Stimulated activated CD4-positive, alpha-beta T cell treated with anti-CD3 and anti-CD28 coated beads, Interleukin-12 subunit alpha, Interleukin-12 subunit beta, amount 100 ng/mL, for 24 hours (primary cell): ENCODE measurements at regions not wholly inside any gene's neighbourhood (a gene's known extent, or its start where the extent isn't known, plus 50 kb on each side); places are given as distances from the start of the nearest gene placed in this dataset.
"Not testable (repeated sequence)": the region's sequence is repeated elsewhere in the genome, so short reads cannot be mapped to it uniquely, and the experiment has no call there.

Experiments
- DNase-seq, 2 experiments: peaks; one replicate each; pipeline ENCODE4 v3.0.0-alpha.2; 2020; ENCODE audit warnings: low read depth in 2 of 2

DNA sequence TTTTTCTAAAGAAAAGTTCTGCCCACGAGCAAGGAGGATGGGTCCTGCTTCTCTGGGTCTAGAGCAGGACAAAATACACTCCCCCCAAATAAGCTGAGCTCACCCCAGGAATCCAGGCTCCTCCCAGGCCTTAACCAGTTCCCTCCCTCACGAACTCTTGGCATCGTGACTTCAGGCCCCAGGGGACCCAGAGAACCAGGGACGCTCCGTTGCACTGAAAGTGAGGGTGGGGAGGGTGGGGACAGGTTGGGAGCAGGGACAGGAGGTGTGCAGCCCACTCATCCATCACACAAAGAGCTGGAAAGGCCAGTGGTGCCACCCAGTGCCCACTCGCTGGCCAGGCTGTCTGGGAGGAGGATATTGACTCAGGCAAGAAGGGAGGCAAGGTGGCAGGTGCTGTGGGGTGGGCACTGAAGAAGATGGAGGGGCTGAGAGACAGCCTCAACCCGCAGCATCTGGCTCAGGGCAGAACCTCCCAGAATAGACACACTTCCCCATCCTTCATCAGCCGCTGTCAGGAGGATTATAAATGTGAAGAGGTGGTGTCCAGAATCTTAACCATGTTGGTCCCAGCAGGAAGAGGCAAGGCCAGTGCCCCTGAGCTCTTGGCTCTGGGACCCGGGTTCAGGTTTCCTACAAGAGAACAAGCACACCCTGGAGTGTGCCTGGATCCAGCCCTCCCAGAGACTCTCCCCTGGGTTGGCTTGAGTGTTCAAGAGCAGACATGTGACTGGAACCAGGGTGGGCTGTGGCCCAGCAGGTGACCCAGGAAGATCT, 67.9 kb upstream of the RPL38 start:
- DNase-seq: no peak

DNA sequence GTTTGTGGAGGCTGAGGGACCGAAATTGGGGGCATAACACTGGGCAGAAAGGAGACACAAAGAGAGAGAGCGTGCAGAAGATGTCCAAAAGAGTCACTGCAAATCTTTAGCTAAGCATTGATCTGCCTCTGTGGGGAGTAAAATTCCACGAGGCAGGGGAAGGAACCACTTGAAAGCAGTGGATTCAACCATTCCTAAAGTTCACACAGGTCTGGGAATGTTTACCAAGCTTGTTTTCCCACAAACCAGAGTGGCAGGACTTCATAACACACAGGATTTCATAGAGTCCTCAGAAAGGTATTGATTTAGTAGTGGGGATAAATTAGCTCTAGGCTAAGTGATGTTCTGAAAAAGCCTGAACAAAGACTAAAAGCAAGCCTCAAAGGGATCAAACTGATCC, 66.1 kb upstream of the RPL38 start:
- DNase-seq: no peak

GRCh38 chr17:74139120-74139519, 64.4 kb upstream of the RPL38 start:
- no peak for DNase-seq

- DNase-seq: no peak
Measured at GRCh38 chr17:74140282-74140681, 63.2 kb upstream of the RPL38 start.

- DNase-seq: no peak
Measured at GRCh38 chr17:74141612-74142011, 61.9 kb upstream of the RPL38 start.

GRCh38 chr17:74143318-74143717, 60.2 kb upstream of the RPL38 start:
- DNase-seq: not testable (repeated sequence)

GRCh38 chr17:74145756-74146155, 57.7 kb upstream of the RPL38 start:
- no peak for DNase-seq

DNA sequence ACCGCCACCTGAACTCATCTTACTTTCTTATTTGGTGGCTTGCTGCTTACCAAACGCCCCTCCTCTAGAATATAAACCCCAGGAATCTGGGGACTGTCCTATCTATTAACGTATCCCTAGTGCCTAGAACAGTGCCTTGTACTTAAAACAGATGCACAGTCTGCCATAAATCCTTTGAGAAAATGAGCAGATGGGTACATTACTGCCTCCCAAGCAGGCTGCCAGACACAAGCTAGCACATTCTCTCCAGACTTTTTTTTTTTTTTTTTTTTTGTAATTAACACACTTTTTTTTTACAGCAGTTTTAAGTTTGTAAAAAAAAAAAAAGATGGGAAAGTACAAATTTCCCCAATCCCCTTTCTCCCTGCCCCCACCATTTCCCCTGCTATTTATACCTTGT, 57.3 kb upstream of the RPL38 start:
- DNase-seq: no peak

- DNase-seq: no peak
Measured at GRCh38 chr17:74147056-74147835, 56.2 kb upstream of the RPL38 start.

DNA sequence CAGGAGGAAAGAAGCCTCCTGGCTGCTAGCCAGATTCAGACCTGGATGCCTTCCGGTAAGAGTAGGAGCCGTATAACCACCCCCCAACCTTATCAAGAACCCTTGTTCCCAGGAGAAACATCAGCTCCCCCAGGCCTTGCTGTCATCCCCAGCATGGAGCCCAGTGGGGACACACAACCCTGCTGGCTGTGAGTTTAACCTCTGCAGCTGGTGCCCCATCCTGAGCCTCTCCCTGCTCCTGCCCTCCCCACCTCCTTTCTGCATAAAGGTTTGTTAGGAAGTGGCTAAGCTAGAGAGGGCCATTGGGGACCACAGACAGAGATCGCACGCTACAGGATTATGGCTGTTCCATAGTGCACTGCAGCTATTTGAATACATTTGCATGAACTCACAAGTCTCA, 55.5 kb upstream of the RPL38 start:
- DNase-seq: no peak

- no peak for DNase-seq
Measured at GRCh38 chr17:74148446-74148845, 55.0 kb upstream of the RPL38 start.

DNA sequence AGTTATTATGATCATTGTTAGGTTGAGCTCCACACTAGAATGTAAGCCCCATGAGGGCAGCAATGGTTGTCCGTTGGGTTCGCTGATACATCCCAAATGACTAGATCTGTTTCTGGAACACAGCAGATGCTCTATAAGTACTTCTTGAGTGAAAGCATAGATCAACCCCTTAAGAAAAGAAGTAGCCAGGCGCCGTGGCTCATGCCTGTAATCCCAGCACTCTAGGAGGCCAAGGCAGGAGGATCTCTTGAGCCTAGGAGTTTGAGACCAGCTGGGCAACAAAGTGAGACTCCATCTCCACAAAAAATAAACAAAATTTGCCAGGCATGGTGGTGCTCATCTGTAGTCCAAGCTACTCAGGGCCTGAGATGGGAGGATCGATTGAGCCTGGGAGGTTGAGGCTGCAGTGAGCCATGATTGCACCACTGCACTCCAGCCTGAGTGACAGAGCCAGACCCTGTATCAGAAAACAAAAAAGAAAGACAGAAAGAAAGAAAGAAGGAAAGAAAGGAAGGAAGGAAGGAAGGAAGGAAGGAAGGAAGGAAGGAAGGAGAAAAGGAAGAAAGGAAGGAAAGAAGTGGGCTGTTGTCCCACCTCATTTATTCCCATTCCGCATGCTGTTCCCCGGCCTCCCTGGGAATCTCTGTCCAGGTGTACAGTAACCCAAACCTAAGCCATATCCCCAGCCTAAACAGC, 54.4 kb upstream of the RPL38 start:
- DNase-seq: no peak

DNA sequence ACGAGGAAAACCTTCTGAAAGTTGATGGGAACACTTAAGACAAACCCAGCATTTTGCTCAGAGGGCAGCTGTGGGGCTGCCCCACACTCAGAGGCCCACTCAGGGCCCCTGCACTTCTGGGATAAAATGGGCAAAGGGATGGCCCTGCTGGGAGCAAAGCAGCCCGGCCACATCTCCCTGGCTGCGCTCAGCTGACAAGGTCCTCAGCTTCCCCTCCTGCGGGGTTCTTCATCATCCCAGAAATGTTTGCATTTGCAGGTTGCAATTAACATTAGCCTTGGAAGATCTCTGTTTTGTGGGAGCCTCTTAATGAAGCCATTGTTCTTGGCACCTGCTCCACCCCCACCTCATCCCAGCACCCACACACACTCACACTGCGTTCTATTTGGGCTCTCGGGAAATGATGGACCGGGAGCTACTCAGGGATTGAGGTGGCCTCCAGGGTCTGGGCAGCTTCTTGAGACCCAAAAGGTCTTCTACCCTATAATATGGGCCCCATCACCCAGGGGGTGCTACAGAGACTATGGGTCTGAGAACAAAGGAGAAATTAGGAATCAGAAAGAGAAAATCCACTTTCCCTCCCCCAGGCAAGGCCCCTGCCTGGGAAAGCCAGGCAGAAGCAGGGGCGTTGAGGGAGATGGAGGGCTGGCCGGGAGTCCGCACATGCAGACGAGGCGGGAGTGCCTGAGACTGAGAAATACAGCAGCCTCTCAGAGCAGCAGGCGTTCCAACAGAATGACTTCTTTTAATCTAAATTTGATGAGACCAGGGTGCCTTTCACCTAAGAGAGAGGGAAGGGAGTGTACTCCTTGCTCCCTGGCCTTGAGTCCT, 53.7 kb upstream of the RPL38 start:
- DNase-seq: no peak

GRCh38 chr17:74150428-74151025, 53.0 kb upstream of the RPL38 start:
- DNase-seq: no peak

DNA sequence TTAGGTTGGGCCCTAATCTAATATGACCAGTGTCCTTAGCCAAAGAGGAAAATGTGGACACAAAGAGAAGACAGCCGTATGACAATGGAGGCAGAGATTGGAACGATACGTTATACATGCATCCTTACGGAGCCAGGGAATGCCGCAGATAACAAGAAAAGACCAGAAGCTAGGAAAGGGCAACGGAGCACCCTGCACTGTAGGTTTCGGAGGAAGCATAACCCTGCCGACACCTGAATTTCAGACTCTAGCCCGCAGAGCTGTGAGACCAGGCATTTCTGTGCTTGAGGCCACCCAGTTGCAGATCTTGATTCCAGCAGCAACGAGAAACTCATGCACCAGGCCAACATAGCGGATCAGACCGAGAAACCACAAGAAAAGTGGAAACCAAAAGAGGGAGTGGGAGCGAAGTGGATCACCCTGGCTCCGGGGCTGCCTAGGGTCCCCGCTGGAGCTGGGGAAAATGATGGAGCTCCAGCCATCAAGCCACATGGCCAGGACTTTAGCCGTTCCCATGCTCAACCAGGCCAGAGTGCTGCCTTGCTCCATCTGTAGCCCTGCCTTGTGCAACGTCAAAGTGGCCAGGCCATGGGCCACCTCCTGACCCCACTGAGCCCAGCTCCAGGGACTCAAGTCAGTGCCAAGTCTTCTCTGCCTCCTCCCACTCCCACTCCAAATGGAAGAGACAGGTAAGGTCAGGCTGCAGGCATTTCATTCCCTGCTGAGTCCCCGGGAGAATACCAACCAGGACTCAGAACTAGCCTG, 51.7 kb upstream of the RPL38 start:
- no peak for DNase-seq

DNA sequence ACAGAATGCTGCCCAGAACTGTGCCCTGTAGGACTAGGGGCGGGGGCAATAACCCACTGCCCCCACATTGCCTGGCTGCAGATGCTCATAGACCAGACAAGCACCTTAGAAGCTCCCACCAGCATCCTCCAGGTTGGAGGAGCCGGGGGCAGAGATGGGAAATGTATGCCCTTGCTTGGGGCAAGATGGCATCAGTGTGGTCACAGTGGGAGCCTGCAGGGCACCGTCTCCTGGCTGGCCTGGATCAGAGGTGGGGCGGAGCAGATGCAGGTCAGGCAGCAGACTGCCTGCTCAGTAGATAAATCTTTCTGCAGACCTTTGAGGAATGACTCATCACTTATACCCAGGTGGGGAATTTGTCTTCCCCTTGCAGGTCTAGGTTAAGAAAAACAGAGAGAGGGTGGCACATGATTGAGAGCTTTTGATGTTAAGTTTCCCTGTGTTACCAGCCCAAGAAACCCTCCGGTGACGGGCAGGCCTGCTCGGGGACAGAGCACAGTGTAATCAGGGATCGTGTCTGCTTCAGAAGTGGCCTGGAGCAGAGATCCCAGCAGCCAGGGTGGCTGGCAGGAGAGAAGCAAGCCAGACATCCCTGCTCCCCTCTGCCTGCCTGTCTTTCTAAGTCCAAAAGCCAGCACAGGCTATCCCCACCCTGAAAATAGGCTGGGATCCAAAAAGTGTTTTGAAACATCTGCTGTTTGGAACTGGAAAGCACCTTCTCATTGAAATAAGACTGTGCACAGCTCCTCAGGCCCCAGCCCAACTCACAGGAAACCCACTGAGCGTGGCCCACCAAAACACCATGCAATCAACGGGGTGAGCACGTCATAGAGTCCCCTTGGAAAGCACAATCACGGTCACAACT, 50.7 kb upstream of the RPL38 start:
- no peak for DNase-seq

DNA sequence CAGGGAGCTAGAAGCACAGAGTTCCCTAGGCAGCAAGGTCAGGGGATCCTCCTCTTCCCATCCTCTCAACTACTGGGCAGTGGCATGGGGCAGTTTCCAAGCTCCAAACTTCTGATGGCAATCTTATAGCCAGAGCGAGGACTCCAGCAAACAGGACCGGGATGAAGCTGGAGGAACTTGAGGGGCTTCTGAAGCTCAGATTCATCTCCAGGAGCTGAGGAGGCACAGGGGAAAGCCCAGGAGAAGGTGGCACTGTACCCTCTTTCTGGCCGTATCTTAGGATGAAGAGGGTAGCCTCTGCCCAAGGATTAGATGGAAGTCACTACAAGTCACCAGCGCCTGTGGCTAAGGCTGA, 50.0 kb upstream of the RPL38 start:
- DNase-seq: no peak
